HCT116 (cell line): ENCODE measurements at regions not wholly inside any gene's neighbourhood (a gene's known extent, or its start where the extent isn't known, plus 50 kb on each side); places are given as distances from the start of the nearest gene placed in this dataset.

Experiments
- EZH2 ChIP-seq: fragments of 200-600 bp; sonication (generic); IDR thresholded peaks from 2 replicates; pipeline ENCODE4 v1.6.1; 2017; ENCODE audit warnings: antibody characterized with exemption, mixed run types
- POLR2A ChIP-seq: IDR thresholded peaks from 2 replicates; pipeline ENCODE4 v1.7.0; 2011; ENCODE audit warnings: borderline replicate concordance; ENCODE audit not compliant: insufficient read depth, insufficient read length; ENCODE audit errors: extremely low read depth
- RAD21 ChIP-seq: IDR thresholded peaks from 2 replicates; pipeline ENCODE4 v1.6.1; 2012; ENCODE audit warnings: low read depth, mild to moderate bottlenecking
- TF ChIP-seq, protein P1 (sequence below): IDR thresholded peaks from 2 replicates; pipeline ENCODE4 v1.6.1; 2012
- TF ChIP-seq, protein P2 (sequence below), 3 experiments: fragments of 200-600 bp in 1 of 3; sonication (generic) in 1 of 3; IDR thresholded peaks in 2 of 3; conservative IDR thresholded peaks in 1 of 3; 2 replicates each; pipeline ENCODE4 v1.5.1; 2012 to 2017; ENCODE audit warnings: low read depth in 2 of 3, low read length in 2 of 3, antibody characterized with exemption in 1 of 3, borderline replicate concordance in 1 of 3, control low read depth in 1 of 3, mild to moderate bottlenecking in 1 of 3, mixed read lengths in 1 of 3, mixed run types in 1 of 3, moderate library complexity in 1 of 3; ENCODE audit not compliant: insufficient read depth in 1 of 3

DNA sequence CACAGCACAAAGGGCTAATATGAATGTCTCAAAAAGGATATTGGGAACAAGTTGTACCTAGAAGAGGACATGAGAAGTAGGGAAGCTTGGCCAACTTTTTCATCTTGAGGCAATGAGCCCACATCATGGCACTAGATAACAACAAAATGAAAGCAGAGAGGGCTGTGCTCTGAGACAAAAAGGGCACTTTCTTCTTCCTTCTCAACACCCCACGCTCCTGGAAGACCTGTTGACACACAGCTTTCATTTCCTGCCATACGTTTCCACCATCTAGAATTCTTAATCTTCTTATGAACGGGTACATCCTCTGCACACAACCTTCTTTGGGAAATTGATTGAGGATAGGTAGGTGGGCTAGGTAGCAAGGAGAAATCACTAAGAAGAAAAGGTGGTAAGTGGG, 187.8 kb upstream of the STXBP5 start:
- TF ChIP-seq, protein P1, sequence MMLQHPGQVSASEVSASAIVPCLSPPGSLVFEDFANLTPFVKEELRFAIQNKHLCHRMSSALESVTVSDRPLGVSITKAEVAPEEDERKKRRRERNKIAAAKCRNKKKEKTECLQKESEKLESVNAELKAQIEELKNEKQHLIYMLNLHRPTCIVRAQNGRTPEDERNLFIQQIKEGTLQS: no peak
- TF ChIP-seq POLR2A (no peak), EZH2 (no peak), RAD21 (no peak)
- TF ChIP-seq, protein P2, sequence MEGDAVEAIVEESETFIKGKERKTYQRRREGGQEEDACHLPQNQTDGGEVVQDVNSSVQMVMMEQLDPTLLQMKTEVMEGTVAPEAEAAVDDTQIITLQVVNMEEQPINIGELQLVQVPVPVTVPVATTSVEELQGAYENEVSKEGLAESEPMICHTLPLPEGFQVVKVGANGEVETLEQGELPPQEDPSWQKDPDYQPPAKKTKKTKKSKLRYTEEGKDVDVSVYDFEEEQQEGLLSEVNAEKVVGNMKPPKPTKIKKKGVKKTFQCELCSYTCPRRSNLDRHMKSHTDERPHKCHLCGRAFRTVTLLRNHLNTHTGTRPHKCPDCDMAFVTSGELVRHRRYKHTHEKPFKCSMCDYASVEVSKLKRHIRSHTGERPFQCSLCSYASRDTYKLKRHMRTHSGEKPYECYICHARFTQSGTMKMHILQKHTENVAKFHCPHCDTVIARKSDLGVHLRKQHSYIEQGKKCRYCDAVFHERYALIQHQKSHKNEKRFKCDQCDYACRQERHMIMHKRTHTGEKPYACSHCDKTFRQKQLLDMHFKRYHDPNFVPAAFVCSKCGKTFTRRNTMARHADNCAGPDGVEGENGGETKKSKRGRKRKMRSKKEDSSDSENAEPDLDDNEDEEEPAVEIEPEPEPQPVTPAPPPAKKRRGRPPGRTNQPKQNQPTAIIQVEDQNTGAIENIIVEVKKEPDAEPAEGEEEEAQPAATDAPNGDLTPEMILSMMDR (IDR thresholded peaks at IDR 0.05 in 2 of 3, conservative IDR thresholded peaks at IDR 0.05 in 1 of 3; ENCODE audit: borderline replicate concordance in 1 of 3, insufficient read depth in 1 of 3, low read depth in 2 of 3, low read length in 2 of 3): no peak
